Mucosa of stomach (tissue), 1 donor: ENCODE measurements at regions not wholly inside any gene's neighbourhood (a gene's known extent, or its start where the extent isn't known, plus 50 kb on each side); places are given as distances from the start of the nearest gene placed in this dataset.

ENCODE experiments used
- H3K27me3 ChIP-seq: one replicate; pipeline ENCODE4 v1.7.0; 2013; ENCODE audit warnings: mild to moderate bottlenecking, low read length; ENCODE audit not compliant: control insufficient read depth, insufficient read depth
- H3K36me3 ChIP-seq: one replicate; pipeline ENCODE4 v1.7.0; 2013; ENCODE audit warnings: low read length; ENCODE audit not compliant: control insufficient read depth, insufficient read depth
- H3K4me1 ChIP-seq: one replicate; pipeline ENCODE4 v1.7.0; 2013; ENCODE audit warnings: mild to moderate bottlenecking, low read length; ENCODE audit not compliant: control insufficient read depth, insufficient read depth
- H3K4me3 ChIP-seq: one replicate; pipeline ENCODE4 v1.7.0; 2013; ENCODE audit warnings: low read length
- H3K9ac ChIP-seq: one replicate; pipeline ENCODE4 v1.7.0; 2013; ENCODE audit warnings: mild to moderate bottlenecking, low read length, moderate library complexity
- H3K9me3 ChIP-seq: one replicate; pipeline ENCODE4 v1.7.0; 2013; ENCODE audit warnings: mild to moderate bottlenecking, low read length, moderate library complexity; ENCODE audit not compliant: control insufficient read depth
- donor health status: Pancreatic carcinoma.

- Histone ChIP-seq H3K9ac (no peak overlapping the region), H3K4me1 (no peaks in the 10 kb centered on the region)
Measured at GRCh38 chr2:128566671-128567070, 248.0 kb upstream of the HS6ST1 start.

GRCh38 chr2:128568106-128568505, 249.4 kb upstream of the HS6ST1 start:
- Histone ChIP-seq H3K9me3 (no peaks in the 10 kb centered on the region), H3K27me3 (no peaks in the 10 kb centered on the region), H3K9ac (no peak overlapping the region), H3K36me3 (no peaks in the 10 kb centered on the region), H3K4me1 (no peaks in the 10 kb centered on the region), H3K4me3 (no peak overlapping the region)

More at GRCh38 chr2:128566671-128567070, 248.0 kb upstream of the HS6ST1 start:
- Histone ChIP-seq H3K9me3 (no peaks in the 10 kb centered on the region), H3K27me3 (no peaks in the 10 kb centered on the region), H3K36me3 (no peaks in the 10 kb centered on the region), H3K4me3 (no peak overlapping the region)

GRCh38 chr2:128573116-128573515, 254.4 kb upstream of the HS6ST1 start:
- Histone ChIP-seq H3K4me3 (no peak overlapping the region), H3K9me3 (no peaks in the 10 kb centered on the region), H3K27me3 (no peaks in the 10 kb centered on the region), H3K9ac (no peak overlapping the region), H3K4me1 (no peaks in the 10 kb centered on the region), H3K36me3 (no peaks in the 10 kb centered on the region)

- no peaks in the 10 kb centered on the region for H3K27me3 ChIP-seq
- no peak overlapping the region for H3K4me3 ChIP-seq
- no peaks in the 10 kb centered on the region for H3K36me3 ChIP-seq
- H3K9ac ChIP-seq = no peak overlapping the region
- no peaks in the 10 kb centered on the region for H3K9me3 ChIP-seq
- H3K4me1 ChIP-seq = no peaks in the 10 kb centered on the region
Measured at GRCh38 chr2:128573531-128573930, 254.9 kb upstream of the HS6ST1 start.

- Histone ChIP-seq H3K4me1 (no peaks in the 10 kb centered on the region), H3K4me3 (no peak overlapping the region), H3K9me3 (no peaks in the 10 kb centered on the region), H3K27me3 (no peaks in the 10 kb centered on the region), H3K9ac (no peak overlapping the region), H3K36me3 (no peaks in the 10 kb centered on the region)
Measured at GRCh38 chr2:128577141-128577930, 258.7 kb upstream of the HS6ST1 start.

GRCh38 chr2:128578406-128579390, 260.0 kb upstream of the HS6ST1 start:
- Histone ChIP-seq H3K27me3 (no peaks in the 10 kb centered on the region), H3K36me3 (no peaks in the 10 kb centered on the region), H3K9ac (no peak overlapping the region), H3K4me3 (no peak overlapping the region), H3K9me3 (no peaks in the 10 kb centered on the region), H3K4me1 (no peaks in the 10 kb centered on the region)

- Histone ChIP-seq H3K36me3 (no peaks in the 10 kb centered on the region), H3K4me3 (no peak overlapping the region), H3K4me1 (no peaks in the 10 kb centered on the region), H3K9me3 (no peaks in the 10 kb centered on the region), H3K9ac (no peak overlapping the region), H3K27me3 (no peaks in the 10 kb centered on the region)
Measured at GRCh38 chr2:128579825-128580224, 261.2 kb upstream of the HS6ST1 start.

GRCh38 chr2:128580988-128581848, 262.6 kb upstream of the HS6ST1 start:
- no peak overlapping the region for H3K4me3 ChIP-seq
- no peaks in the 10 kb centered on the region for H3K36me3 ChIP-seq
- H3K27me3 ChIP-seq = no peaks in the 10 kb centered on the region
- H3K9me3 ChIP-seq = no peaks in the 10 kb centered on the region
- no peak overlapping the region for H3K9ac ChIP-seq
- no peaks in the 10 kb centered on the region for H3K4me1 ChIP-seq

GRCh38 chr2:128581849-128582244, 263.2 kb upstream of the HS6ST1 start:
- no peaks in the 10 kb centered on the region for H3K4me1 ChIP-seq
- no peaks in the 10 kb centered on the region for H3K9me3 ChIP-seq
- H3K36me3 ChIP-seq = no peaks in the 10 kb centered on the region
- no peak overlapping the region for H3K4me3 ChIP-seq
- H3K27me3 ChIP-seq = no peaks in the 10 kb centered on the region
- no peak overlapping the region for H3K9ac ChIP-seq

- no peaks in the 10 kb centered on the region for H3K9me3 ChIP-seq
- no peaks in the 10 kb centered on the region for H3K4me1 ChIP-seq
- no peak overlapping the region for H3K4me3 ChIP-seq
- no peaks in the 10 kb centered on the region for H3K27me3 ChIP-seq
- H3K9ac ChIP-seq = no peak overlapping the region
- no peaks in the 10 kb centered on the region for H3K36me3 ChIP-seq
Measured at GRCh38 chr2:128584296-128584890, 265.7 kb upstream of the HS6ST1 start.

- H3K9ac ChIP-seq = no peak overlapping the region
- H3K4me1 ChIP-seq = no peaks in the 10 kb centered on the region
- no peaks in the 10 kb centered on the region for H3K9me3 ChIP-seq
- H3K4me3 ChIP-seq = no peak overlapping the region
- no peaks in the 10 kb centered on the region for H3K27me3 ChIP-seq
- H3K36me3 ChIP-seq = no peaks in the 10 kb centered on the region
Measured at GRCh38 chr2:128585706-128586105, 267.0 kb upstream of the HS6ST1 start.
